AG09319 (cell line): ENCODE measurements at regions not wholly inside any gene's neighbourhood (a gene's known extent, or its start where the extent isn't known, plus 50 kb on each side); places are given as distances from the start of the nearest gene placed in this dataset.

Source experiments
- DNase-seq: peaks from one replicate; pipeline ENCODE4 v3.0.0-alpha.2; 2010; ENCODE audit warnings: low read depth; ENCODE audit errors: extremely low read depth
- CTCF ChIP-seq: IDR thresholded peaks from 2 replicates; pipeline ENCODE4 v1.5.1; 2011; ENCODE audit warnings: low read depth, mild to moderate bottlenecking, inconsistent platforms, low read length, moderate library complexity

- DNase-seq = no peak
Measured at GRCh38 chr11:19661827-19662226, 50.8 kb upstream of the NAV2 start.

DNA sequence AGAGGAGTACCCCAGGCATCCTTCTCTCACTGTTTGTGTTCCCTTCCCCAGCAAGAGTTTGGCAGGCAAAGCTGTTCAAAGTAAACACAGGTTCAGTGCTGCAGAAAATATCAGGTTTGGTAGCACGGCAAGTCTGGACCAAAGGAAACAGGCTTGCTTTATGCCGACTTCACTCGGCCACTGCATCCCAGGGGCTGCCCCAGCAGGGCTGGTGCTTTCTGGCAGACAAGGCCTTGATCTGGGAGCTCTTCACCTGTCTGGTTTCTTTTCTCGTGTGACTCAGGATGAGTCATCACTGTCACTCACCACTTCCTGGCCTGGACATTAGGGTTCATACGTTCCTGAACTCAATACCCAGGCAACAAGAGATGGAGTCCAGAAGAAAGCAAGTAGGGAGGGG, 52.6 kb upstream of the NAV2 start:
- no peak for TF ChIP-seq CTCF
- no peak for DNase-seq

More at GRCh38 chr11:19661827-19662226, 50.8 kb upstream of the NAV2 start:
- TF ChIP-seq CTCF = no peak

DNA sequence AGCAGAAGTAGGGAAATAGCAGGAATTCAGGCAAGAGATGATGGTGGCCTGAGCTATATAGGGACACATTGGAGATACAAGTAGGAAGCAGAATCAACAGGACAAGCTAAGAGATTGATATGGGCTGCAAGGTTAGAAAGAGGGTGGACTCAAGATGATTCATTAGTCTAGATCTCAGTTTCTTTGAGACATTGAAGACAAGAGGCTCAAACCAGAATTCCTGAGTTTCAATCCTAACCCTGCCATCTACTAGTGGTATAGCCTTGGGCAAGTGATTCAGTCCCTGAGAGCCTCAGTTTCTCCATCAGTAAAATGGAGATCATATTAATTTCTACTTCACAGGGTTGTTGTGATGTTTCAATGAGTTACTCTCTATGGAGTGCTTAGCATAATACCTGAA, 53.1 kb upstream of the NAV2 start:
- TF ChIP-seq CTCF = no peak

DNA sequence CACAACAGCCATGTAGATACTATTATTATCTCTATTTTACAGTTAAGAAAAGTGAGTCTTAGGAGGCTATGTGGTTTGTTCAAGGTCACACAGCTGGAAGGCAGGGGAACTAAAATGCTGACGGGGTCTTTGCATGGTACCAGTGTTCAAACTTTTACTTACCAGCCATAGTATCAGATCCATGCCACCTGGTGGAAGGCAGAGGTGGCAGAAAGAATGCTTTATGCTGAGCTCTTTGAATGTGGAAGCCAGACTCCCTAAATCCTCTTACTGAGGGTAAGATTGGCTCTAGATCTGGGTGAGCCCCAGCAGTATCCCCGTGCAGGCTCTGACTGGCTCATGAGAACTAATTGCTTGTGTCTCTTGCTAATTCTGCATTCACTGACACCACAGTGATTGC, 54.3 kb upstream of the NAV2 start:
- DNase-seq = no peak
- no peak; the same call in none of the 2 replicates for TF ChIP-seq CTCF

More for the DNA sequence above, 53.1 kb upstream of the NAV2 start:
- no peak for DNase-seq

GRCh38 chr11:19656140-19656541, 56.5 kb upstream of the NAV2 start:
- no peak for DNase-seq
- TF ChIP-seq CTCF = no peak

DNA sequence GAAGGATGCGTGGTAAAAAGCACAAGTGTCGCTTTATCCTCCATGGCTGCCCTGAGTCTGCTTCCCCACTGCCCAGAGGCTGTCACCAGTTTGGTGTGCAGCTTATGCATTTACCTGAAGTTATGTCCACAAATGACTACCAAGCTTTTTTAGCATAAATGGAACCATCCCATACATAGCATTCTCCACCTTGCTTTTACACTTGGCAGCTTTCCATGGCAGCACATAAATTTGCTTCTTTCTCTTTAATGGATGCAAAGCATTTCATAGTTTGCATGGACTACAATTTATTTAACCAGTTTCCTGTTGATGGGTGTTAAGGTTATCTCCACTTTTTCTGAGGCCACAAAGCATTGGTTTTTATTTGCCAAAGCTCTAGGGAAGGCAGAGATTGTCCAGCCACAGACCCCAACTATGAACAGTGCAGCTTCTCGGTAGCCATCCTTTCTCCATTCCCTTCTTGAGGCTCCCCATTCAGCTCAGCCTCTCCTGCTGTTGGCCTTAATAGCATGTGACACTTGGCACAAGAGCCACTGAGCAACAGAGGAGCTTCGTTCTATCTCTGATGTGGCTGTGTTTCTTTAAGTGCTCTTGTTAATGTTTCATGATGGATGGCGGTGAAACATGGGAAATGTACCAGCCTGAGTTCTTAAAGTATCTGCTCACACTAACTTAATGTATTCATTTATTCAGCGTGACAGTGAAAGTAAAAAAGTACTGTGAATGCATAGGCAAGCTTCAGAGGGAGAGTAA, 59.8 kb upstream of the NAV2 start:
- TF ChIP-seq CTCF = no peak
- DNase-seq = no peak

- DNase-seq = no peak
- TF ChIP-seq CTCF = no peak
Measured at GRCh38 chr11:19651653-19652052, 61.0 kb upstream of the NAV2 start.
